Neural crest cell (in vitro differentiated cells): ENCODE measurements at regions not wholly inside any gene's neighbourhood (a gene's known extent, or its start where the extent isn't known, plus 50 kb on each side); places are given as distances from the start of the nearest gene placed in this dataset.

Experiments used
- DNase-seq: peaks from one replicate; pipeline ENCODE4 v3.0.0; 2021; ENCODE audit warnings: low read depth, mixed read lengths, low spot score
- H3K27ac Mint-ChIP-seq: one replicate; pipeline ENCODE4 v1.8.0; 2021; ENCODE audit warnings: mild to moderate bottlenecking, mixed read lengths; ENCODE audit not compliant: unreplicated experiment
- H3K27me3 Mint-ChIP-seq: 2 replicates; pipeline ENCODE4 v1.8.0; 2021; ENCODE audit warnings: low read depth, mild to moderate bottlenecking, mixed read lengths
- H3K36me3 Mint-ChIP-seq: 2 replicates; pipeline ENCODE4 v1.8.0; 2021; ENCODE audit warnings: low read depth, mild to moderate bottlenecking, mixed read lengths
- H3K4me1 Mint-ChIP-seq: 2 replicates; pipeline ENCODE4 v1.8.0; 2021; ENCODE audit warnings: mixed read lengths
- H3K4me3 Mint-ChIP-seq: one replicate; pipeline ENCODE4 v1.8.0; 2021; ENCODE audit warnings: mild to moderate bottlenecking, mixed read lengths
- H3K9me3 Mint-ChIP-seq: 2 replicates; pipeline ENCODE4 v1.8.0; 2021; ENCODE audit warnings: mixed read lengths
- TF ChIP-seq, protein P1 (sequence below): fragments of 200-600 bp; sonication (generic); conservative IDR thresholded peaks from 2 replicates; pipeline ENCODE4 v1.5.0; 2021; ENCODE audit warnings: antibody characterized with exemption, mild to moderate bottlenecking

DNA sequence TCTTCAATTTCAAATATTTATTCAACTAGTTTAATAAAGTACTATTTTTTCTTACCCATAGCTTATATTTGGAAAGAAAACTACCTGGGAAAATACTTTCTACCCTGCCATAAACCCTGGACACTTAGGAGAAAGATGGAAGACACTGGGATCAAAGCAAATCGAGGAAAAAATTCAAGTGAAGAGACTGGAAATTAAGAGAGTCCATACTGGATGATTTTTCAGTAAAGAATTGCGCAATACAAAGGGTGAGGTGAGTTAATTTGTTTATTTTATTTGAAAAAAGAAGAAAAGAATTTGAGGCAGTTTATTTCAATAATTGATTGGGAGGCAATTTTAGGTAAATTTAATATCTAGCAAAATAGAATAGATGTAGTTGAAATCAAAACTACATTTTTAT, 331.8 kb upstream of the ITGA1 start:
- H3K9me3 Mint-ChIP-seq: no peaks in the 10 kb centered on the region
- no peaks in the 10 kb centered on the region for H3K36me3 Mint-ChIP-seq
- no peak overlapping the region for H3K4me3 Mint-ChIP-seq
- TF ChIP-seq, protein P1, sequence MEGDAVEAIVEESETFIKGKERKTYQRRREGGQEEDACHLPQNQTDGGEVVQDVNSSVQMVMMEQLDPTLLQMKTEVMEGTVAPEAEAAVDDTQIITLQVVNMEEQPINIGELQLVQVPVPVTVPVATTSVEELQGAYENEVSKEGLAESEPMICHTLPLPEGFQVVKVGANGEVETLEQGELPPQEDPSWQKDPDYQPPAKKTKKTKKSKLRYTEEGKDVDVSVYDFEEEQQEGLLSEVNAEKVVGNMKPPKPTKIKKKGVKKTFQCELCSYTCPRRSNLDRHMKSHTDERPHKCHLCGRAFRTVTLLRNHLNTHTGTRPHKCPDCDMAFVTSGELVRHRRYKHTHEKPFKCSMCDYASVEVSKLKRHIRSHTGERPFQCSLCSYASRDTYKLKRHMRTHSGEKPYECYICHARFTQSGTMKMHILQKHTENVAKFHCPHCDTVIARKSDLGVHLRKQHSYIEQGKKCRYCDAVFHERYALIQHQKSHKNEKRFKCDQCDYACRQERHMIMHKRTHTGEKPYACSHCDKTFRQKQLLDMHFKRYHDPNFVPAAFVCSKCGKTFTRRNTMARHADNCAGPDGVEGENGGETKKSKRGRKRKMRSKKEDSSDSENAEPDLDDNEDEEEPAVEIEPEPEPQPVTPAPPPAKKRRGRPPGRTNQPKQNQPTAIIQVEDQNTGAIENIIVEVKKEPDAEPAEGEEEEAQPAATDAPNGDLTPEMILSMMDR: no peak
- DNase-seq: no peak
- no peaks in the 10 kb centered on the region for H3K27me3 Mint-ChIP-seq
- H3K27ac Mint-ChIP-seq: no peak overlapping the region
- peaks cover 4% of the 10 kb centered on the region for H3K4me1 Mint-ChIP-seq

DNA sequence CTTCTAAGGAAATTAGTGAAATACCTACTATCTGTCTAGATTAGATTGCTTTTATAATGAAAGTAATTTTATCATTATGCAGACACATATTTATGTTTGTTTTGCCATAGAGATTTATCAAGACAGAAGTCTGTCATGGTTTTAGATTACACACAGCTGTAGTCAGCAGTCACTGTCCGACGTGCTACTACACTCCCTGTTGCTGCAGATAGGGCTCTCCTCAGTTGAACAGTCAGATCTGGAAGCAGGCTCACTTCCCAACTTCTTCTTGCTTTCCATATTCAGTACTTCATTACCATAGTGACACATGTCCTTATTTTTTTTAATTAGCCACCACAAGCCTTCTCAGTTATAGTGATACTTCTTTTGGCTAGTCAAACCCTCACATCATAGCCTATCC, 329.9 kb upstream of the ITGA1 start:
- DNase-seq: no peak
- no peaks in the 10 kb centered on the region for H3K9me3 Mint-ChIP-seq
- H3K27ac Mint-ChIP-seq: no peak overlapping the region

DNA sequence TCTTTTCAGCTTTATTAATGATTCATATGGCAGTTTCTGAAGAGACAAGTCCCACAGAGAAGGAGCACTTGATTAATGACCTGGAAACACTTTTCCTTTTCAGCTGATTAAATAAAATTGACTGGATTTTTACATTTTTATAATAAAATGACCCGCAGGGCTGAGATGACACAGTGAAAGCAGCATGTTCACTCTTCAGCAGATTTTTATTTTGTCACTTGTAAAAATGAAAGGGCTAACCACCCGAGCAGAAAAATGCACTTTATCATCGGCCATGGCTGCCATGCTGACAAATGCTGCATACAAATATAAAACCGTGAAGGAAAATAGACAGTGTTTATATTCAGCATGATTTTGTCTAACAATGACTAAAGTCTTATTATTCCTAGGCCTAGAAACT, 321.6 kb upstream of the ITGA1 start:
- H3K4me1 Mint-ChIP-seq: peaks cover 17% of the 10 kb centered on the region

More for the DNA sequence above, 329.9 kb upstream of the ITGA1 start:
- Mint-ChIP-seq H3K4me1 (no peaks in the 10 kb centered on the region), H3K4me3 (no peak overlapping the region), H3K27me3 (no peaks in the 10 kb centered on the region), H3K36me3 (no peaks in the 10 kb centered on the region)
- TF ChIP-seq, protein P1: no peak

GRCh38 chr5:52466749-52467520, 320.8 kb upstream of the ITGA1 start:
- no peaks in the 10 kb centered on the region for H3K27me3 Mint-ChIP-seq

More for the DNA sequence above, 321.6 kb upstream of the ITGA1 start:
- H3K36me3 Mint-ChIP-seq: no peaks in the 10 kb centered on the region
- H3K27ac Mint-ChIP-seq: no peak overlapping the region
- H3K9me3 Mint-ChIP-seq: peaks cover 3% of the 10 kb centered on the region
- TF ChIP-seq, protein P1: no peak
- no peak overlapping the region for H3K4me3 Mint-ChIP-seq
- H3K27me3 Mint-ChIP-seq: no peaks in the 10 kb centered on the region
- no peak for DNase-seq

DNA sequence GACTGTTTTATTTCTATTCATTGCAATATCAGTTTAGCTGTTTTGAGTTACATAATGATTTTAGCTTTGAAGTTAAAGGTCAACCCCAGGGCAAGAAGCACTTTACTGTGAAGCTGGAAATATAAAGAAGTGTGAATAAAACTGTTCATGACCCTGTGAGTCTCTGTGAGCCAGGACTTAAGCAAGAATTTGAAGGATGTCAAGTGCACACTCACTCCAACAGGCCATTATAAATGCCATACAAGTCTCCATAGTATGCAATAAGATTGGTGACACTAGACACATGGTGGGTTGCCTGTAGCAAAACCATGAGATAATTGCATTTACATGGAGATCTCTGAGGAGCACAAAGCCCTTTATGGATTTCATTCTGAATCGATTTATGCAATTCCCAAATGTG, 318.7 kb upstream of the ITGA1 start:
- H3K9me3 Mint-ChIP-seq: peaks cover 5% of the 10 kb centered on the region
- H3K4me1 Mint-ChIP-seq: peaks cover 17% of the 10 kb centered on the region
- no peaks in the 10 kb centered on the region for H3K27me3 Mint-ChIP-seq
- no peak overlapping the region for H3K4me3 Mint-ChIP-seq
- H3K27ac Mint-ChIP-seq: no peak overlapping the region
- TF ChIP-seq, protein P1: no peak
- no peaks in the 10 kb centered on the region for H3K36me3 Mint-ChIP-seq
- DNase-seq: no peak

More at GRCh38 chr5:52466749-52467520, 320.8 kb upstream of the ITGA1 start:
- H3K36me3 Mint-ChIP-seq: no peaks in the 10 kb centered on the region
- H3K9me3 Mint-ChIP-seq: peaks cover 5% of the 10 kb centered on the region
- no peak overlapping the region for H3K4me3 Mint-ChIP-seq
- TF ChIP-seq, protein P1: no peak
- H3K4me1 Mint-ChIP-seq: peaks cover 17% of the 10 kb centered on the region
- H3K27ac Mint-ChIP-seq: no peak overlapping the region
- no peak for DNase-seq
